ENCODE measurements at regions not wholly inside any gene's neighbourhood (a gene's known extent, or its start where the extent isn't known, plus 50 kb on each side); places are given as distances from the start of the nearest gene placed in this dataset.

GRCh38 chr22:46057246-46058090 lies 80.5 kb upstream of the WNT7B start:
- Histone ChIP-seq H3K27me3 (no peaks in the 10 kb centered on the region), H3K9me3 (no peaks in the 10 kb centered on the region), H3K27ac (peak overlapping the region; percentile 97 to 100 (median 99)), H3K36me3 (peaks cover 0 to 11% (median 0%) of the 10 kb centered on the region in 3 donors), H3K4me1 (peaks cover 59 to 97% (median 66%) of the 10 kb centered on the region in 3 donors), H3K4me3 (peak overlapping the region in 3 of 4 donors; percentile 48 to 84 (median 67))
- intact Hi-C loops (cut with DNase I): no loop called here
- TF ChIP-seq CTCF (IDR thresholded peaks at IDR 0.05): no peak
- TF ChIP-seq POLR2A (IDR thresholded peaks at IDR 0.05): no peak
- no peak for DNase-seq
- WGBS, 2 donors: 13 to 22% methylated on average over 14 to 16 of the region's 17 CpGs

GRCh38 chr22:46058091-46058420 lies 81.1 kb upstream of the WNT7B start:
- Histone ChIP-seq H3K4me3 (peak overlapping the region in 3 of 4 donors; percentile 48 to 84 (median 67)), H3K36me3 (peaks cover 0 to 11% (median 0%) of the 10 kb centered on the region in 3 donors), H3K27me3 (no peaks in the 10 kb centered on the region), H3K9me3 (no peaks in the 10 kb centered on the region), H3K27ac (peak overlapping the region; percentile 97 to 100 (median 99)), H3K4me1 (peaks cover 59 to 97% (median 66%) of the 10 kb centered on the region in 3 donors)
- intact Hi-C loops (cut with DNase I): no loop called here
- TF ChIP-seq POLR2A (IDR thresholded peaks at IDR 0.05): peak in 2 of 4 donors; percentile 46 to 78
- TF ChIP-seq CTCF (IDR thresholded peaks at IDR 0.05): no peak
- 0 to 2% methylated on average over 6 of the region's 6 CpGs for WGBS, 2 donors
- DNase-seq: no peak

- DNase-seq: no peak
- H3K4me1 ChIP-seq: peaks cover 66 to 100% (median 69%) of the 10 kb centered on the region in 3 donors
- H3K36me3 ChIP-seq: peaks cover 0 to 11% (median 0%) of the 10 kb centered on the region in 3 donors
- 40 to 61% methylated on average over 11 to 19 of the region's 25 CpGs for WGBS, 2 donors
- intact Hi-C loops (cut with DNase I): no loop called here
- peak overlapping the region in 3 of 4 donors; percentile 48 to 84 (median 67) for H3K4me3 ChIP-seq
- TF ChIP-seq POLR2A (IDR thresholded peaks at IDR 0.05) (no peak), CTCF (IDR thresholded peaks at IDR 0.05) (no peak)
- no peaks in the 10 kb centered on the region for H3K27me3 ChIP-seq
- no peaks in the 10 kb centered on the region for H3K9me3 ChIP-seq
- H3K27ac ChIP-seq: peak overlapping the region; percentile 97 to 100 (median 99)
Measured at GRCh38 chr22:46058591-46059519, 81.9 kb upstream of the WNT7B start.

GRCh38 chr22:46060292-46061123 lies 83.5 kb upstream of the WNT7B start:
- Histone ChIP-seq H3K27me3 (no peaks in the 10 kb centered on the region), H3K4me1 (peaks cover 66 to 100% (median 72%) of the 10 kb centered on the region in 3 donors), H3K36me3 (peaks cover 0 to 11% (median 0%) of the 10 kb centered on the region in 3 donors), H3K9me3 (no peaks in the 10 kb centered on the region), H3K4me3 (peak overlapping the region in 1 of 4 donors; percentile 53), H3K27ac (peak overlapping the region; percentile 99 to 100 (median 100))
- intact Hi-C loops (cut with DNase I): no loop called here
- WGBS, 2 donors: 72 to 74% methylated on average over 14 of the region's 14 CpGs
- TF ChIP-seq CTCF (IDR thresholded peaks at IDR 0.05) (no peak), POLR2A (IDR thresholded peaks at IDR 0.05) (no peak)
- DNase-seq: no peak
